COLO668 (cell line): ENCODE measurements at regions not wholly inside any gene's neighbourhood (a gene's known extent, or its start where the extent isn't known, plus 50 kb on each side); places are given as distances from the start of the nearest gene placed in this dataset.
A peak's percentile ranks its signal among the peaks of the same experiment; 100 is the strongest.

ENCODE experiments used
- DNase-seq: peaks from one replicate; lab custom pipeline; 2025; ENCODE audit not compliant: unreplicated experiment; lab: John Stamatoyannopoulos, UW

DNA sequence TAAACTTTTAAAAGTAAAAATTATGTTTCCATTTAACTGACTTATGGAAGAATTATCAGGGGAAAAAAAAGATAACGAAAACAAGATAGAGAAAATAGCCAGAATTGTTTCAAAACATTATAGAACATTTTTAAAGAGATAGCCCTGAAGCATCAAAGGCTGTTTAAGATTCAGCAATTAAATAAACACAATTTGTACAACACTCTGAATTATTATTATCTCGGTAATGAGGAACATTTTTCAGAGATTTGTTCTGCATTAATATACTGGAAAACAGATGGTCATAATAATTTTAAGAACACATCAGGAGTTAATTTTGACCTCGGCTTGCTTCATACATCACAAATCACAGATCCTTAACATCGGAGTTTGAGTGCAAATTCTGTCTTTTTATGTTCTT is 643.8 kb downstream of the SORCS1 start:
- no peak for DNase-seq

DNA sequence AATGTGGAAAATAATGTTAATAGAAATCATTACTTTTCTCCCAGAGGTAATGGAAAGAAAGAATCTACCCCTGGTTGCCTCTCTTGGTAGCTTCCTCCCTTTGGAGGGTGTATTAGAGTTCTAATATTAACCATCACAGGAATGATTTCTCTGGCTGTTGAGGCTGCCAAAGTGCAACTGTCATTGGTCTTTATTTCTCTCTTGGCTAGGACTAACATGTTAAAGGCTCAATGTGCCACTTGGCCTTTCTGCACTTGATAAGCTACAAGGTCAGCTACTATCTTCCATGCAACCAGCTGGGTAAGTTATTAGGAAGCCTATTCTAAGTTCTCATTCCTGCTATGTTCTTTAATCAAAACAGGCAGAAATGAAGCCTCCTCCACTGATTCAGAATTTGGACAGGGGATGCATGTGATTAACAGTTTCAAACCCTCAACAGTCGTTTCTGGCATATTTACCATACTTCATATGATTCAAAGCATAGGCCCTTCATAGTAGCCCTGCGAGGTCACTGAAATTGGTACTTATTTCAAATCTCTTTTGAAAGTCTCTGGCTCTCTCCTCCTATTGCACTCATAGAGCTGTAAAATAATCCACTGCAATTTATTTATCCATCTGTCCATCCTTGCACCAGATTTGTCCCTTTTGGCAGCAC is 645.0 kb downstream of the SORCS1 start:
- DNase-seq: no peak

DNA sequence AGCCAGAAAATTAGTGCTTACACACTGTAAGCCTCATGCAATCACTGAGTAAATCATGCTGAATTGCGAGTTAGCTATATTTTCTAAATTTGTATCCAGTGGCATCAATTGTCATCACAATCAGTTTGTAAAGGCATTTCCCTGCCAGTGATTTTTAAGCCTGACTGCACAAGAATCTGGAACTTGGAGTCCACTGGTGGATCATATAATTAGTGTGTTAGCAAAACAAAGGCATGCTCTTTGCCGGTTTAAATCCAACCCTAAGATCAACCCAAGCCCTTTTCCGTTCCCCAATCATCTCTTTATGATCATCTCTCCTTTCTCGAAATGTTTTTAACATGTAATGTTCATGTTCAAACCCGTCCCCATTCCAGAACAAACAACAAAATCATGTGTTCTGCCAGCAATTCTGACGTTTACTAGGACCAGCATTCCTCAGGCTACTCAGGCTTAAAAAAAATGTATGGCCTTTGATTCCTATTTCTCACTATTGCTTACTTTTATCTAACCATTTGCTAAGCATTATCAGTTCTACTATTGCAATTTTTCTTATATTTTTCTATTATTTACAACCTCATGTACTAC is 649.2 kb downstream of the SORCS1 start:
- DNase-seq: no peak

DNA sequence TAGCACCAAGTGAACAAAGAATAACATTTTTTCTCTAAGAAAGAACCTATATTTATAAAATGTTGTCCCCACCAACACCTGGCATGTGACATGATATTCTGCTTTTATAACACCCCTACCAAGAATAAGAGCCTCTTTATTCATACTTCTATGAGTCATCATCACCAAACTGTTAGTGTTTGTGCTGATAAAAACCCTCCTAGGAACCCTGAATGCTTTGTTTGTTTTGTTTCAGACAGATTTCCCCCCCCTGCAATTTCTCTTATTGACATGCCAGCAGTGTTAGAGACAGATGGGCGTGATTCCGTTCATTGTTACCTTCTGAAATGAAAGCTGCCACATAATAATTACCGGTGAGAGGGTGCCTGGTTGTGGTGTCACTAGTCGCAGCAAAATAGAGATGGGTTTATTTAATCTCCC is 651.1 kb downstream of the SORCS1 start:
- peak; percentile 37 for DNase-seq

DNA sequence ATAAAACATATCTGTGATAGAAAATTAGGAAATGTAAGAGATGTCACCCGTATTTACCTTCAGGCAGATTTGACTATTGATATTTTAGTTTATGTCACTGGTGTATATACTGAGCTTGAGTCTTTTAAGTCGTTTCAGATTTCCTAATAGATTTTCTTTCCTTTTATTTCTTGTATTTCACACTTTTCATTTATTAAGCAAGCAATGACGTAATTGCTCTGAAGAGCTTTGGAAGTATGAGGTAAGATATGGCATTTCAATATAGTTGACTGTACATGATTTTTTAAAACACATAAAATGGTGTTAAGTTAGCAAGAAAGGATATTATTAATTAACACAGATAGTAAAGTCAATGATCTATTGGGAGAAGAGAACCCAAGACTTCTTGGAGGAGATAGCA is 652.6 kb downstream of the SORCS1 start:
- no peak for DNase-seq

DNA sequence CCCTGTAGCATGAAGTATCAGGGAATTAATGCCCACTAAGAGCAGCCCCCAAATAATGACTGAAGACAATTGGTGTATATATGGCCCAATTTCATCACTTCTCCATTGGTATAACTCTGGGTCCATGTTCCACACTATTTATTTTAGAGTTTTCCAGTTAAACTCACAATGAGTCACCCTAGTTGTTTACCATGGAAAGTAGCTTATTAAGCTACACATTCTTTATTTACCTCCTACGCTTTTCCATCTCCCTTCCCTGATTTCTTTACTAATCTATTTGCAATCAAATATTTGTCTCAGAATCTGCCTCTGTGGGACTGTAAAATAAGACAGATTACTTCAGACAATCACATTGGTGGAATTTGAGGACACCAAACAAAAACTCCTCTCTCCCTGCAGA is 655.6 kb downstream of the SORCS1 start:
- DNase-seq: no peak

DNA sequence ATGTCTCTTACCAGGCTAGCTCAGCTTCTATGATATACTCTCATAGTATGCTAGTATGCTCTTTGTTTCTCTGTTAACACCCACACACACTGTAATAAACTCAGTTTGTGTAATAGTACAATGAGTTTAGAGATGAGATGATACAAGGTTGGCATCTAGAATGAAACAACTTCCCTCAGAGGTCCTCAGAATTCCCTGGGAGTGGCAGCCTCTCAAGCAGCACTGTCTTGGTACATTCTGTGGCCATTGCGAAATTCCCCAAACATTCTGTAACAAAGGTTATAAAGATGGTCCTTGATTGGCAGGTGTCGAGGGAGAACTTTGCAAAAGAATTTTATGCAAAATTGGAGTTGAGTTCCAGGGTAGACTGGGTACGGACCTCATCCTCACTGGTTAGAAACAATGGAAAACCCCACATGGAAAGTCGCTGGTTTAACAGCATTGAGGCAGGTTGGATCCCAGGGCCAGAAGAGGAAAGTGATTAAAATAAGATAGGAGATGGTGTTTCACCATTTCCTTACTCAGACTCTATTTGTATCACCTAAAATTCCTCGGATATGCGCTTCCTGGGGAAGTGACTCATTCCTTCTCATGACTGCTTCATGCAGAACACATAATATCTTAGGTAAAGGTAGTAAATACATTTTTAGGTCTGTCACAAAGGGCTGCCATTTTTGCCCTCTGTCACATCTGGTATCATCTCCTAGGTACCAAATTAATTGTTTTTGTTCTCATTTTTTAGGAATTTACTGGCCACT is 657.8 kb downstream of the SORCS1 start:
- no peak for DNase-seq

DNA sequence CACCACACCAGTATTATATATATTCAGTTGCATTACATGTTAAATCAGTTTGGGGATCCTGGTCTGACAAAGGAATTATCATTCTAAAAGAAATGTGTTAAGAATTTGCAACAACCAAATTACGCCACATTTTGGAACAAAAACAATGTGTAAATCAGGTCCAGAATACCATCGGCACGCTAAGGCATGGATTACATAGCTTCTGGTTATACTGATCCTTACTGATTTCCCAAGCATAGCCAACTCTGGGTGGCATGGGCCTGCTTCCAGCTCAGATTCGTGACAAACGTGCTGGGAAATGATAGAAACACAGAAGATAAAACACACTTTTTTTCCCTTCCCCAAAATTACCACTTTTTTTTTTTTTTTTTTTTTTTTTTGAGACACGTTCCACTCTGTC is 660.0 kb downstream of the SORCS1 start:
- DNase-seq: no peak

DNA sequence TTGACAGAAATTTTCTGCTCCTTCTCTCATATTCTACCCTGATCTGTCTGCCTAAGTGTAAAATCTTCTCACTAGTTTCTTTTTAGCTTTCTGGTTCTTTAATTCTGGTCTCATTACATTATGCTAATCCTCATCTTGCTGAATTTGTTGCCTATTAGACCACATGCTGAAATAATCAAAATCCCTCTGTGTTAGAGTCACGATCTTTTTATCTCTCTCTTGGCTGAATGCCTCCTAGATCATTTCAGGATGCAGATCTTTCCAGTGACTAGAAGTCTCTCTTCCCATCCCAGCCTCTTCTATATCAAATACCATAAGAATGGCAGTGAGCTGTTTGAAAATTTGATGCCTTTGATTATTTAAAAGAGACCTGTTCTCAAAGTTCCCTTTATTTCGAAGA is 661.9 kb downstream of the SORCS1 start:
- DNase-seq: no peak

DNA sequence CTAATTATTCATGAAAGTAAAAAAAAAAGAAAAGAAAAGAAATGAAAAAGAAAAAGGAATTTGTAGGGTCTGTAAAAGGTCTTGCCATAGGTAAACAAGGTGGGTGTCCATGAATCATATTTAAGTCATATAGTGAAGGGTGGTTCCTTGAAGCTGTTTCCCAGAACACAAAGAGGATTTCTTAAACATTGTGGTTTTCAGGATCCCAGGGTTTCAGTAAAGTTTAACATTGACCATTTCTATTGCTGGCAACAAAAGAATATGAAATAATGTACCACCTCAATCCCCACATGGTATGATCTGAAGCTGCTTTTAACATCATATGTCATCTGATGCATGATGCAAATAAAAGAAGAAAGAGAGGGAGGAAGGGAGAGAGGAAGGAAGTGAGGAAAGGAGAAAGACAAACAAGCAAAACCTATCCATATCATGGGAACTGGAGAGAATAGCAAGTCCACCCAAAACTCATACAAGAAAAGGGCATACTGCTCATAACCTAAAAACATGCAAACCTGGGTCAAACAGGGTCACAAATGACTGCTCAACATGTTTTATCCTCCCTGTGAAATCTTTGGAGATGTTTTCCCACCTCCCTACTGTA is 663.5 kb downstream of the SORCS1 start:
- DNase-seq: no peak

DNA sequence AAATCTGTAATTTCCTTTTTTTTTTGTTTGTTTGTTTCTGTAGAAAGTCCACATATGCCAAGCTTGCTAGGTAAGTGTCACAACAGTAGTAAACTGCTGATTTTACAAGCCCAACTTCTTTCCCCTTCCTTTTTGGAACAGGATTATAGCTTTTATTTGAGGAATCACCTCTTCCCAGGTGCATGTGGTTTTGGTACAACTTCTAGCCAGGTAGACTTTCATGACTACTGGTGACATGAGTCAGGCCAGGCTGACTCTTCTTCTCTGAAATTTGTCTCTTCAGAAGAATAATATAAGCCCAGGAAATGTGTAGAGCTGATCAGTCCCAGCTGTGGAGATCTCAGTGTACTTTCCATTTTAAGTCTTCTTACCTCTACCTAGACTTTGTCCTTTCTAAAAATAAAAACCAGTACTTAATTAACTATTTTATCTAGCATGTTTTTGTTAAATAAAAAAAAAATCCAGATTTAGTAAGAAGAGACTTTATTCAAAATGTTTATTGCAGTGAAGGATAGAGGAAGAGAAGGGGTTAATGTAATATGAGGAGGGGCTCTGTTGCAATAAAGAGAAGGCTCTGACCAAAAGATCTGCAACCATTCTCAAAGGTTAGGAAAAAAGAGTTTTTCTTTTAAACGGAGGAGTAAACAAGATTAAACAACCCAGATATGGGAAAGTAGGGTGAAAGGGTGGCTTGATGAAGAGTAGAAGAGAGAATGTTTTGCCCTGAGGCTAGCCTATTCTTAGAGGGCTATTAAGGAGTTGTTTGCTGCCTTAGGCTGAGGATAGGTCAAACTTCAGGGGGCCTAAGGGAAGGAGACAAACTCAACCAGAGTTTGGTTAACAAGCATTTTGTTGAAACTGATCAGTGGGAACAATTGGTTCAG is 664.2 kb downstream of the SORCS1 start:
- no peak for DNase-seq

DNA sequence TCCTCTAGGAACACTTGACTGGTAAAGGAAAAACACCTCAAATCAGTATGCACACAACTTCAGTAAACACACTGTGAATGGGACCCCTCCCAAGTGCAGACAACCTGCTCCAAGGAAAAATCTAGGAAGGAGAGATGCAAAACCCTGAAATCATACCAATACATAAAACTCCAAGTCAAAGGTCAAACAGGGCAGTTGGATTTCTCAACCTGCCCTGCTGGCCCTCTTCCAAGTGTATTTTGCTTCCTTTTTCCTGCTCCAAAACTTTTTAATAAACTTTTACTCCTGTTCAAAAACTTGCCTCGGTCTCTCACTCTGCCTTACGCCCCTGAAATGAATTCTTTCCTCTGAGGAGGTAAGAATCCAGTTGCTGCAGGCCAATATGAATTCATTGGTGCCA is 665.1 kb downstream of the SORCS1 start:
- DNase-seq: no peak

DNA sequence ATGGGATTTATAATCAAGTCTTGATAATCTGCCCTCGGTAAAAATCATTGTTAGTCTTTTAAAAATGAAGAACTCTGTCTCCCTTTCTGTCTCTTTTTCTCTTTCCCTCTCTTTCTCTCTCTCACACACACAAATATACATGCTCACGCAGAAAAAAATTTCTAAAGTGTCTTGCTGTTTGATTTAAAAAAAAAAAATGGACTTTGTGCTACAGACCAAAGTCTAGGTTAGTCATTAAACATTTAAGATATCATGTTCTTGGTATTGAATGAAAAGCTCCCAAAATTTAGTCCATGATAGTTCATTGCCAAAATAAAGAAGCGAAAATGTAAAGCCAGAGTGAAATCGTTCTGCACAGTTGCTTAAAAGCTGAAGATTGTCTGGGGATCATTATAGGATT is 665.8 kb downstream of the SORCS1 start:
- no peak for DNase-seq

DNA sequence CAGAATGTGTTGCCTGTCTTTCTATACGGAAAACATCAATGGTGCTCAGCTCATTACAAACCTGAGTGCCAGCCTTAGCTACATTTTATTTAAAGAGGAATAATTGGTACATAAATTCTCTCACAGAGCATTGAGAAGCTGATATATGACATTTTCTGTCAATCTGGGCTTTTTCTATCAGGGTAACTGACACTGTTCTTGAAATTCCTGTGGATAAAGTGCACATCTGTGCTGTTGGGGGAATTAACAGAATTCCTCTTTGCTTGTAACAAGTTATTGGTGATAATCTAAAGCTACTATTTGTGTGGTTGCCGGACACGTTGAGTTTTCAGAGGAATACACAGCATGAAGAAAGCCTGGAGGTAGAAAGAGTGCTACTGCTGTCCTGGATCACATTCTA is 668.6 kb downstream of the SORCS1 start:
- no peak for DNase-seq

DNA sequence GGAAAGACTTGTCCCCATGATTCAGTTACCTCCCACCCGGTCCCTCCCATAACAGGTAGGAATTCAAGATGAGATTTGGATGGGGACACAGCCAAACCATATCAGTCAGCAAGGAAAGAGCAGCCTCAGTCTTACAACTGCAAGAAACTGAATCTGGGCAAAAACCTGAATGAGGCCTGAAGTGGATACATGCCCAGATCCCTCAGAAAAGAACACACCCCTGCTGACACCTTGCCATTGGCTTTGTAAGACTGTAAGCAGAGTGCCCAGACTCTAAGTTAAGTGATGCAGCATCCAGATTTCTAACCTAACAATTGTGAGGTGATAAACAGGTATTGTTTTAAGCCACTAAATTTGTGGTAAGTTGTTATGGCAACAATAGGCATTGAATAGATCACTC is 670.8 kb downstream of the SORCS1 start:
- DNase-seq: no peak

DNA sequence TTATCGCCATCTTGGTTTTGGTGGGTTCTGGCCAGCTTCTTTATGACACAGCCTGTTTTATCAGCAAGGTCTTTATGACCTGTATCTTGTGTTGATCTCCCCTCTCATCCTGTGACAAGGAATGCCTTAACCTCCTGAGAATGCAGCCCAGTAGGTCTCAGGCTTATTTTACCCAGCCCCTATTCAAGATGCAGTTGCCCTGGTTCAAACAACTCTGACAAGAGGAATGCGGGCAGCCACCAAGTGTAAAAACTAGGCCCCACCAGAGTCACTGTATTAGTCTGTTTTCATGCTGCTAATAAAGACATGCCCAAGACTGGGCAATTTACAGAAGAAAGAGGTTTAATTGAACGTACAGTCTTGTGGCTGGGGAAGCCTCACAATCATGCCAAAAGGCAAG is 671.3 kb downstream of the SORCS1 start:
- no peak for DNase-seq

DNA sequence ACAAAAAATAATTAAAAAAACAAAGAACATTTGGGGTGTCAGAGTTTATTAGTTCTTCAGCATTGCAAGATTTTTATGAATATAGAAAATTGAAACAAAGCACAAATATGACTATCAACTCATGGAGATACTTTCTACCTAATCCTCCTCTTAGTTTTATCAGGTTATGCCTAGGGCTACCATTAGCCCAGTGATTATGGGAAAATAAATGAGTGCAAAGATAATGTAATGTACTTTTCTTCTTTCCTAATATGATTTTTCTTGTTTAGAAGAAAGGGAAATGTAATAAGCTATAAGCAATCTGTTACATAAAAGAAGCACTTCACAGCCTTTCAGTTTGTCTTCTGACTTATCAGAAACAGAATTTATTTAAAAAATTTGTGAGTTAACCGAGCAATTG is 676.8 kb downstream of the SORCS1 start:
- no peak for DNase-seq

DNA sequence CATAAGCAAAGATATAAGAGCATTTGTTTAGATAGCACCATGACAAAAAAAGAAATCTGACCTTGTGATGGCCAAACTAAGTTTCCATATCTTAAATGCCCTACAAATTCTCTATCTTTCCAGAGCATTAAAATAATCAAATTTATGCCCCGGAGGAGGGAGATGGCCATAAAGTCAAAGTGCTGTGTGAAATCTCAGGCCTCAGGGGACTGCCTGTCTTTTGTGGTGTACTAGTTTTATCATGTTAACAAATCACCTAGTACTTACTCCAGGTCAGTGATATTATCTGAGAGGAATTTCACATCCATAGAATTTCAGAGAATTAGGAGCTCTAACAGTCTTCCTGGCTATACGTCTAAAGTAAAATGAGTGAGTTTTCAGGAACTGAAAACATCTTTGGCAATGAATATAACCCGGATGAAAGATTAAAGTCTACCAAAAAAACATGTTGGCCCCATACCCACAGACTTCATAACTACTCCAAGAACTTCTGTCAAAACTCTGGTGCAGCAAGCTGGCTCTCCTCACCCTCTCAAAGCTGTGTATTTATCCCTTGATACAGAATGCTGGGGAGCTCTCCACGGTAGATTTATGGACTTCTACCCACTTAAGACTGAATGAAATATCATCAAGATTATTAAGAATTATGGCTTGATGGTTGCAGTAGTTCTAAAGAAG is 682.8 kb downstream of the SORCS1 start:
- no peak for DNase-seq

DNA sequence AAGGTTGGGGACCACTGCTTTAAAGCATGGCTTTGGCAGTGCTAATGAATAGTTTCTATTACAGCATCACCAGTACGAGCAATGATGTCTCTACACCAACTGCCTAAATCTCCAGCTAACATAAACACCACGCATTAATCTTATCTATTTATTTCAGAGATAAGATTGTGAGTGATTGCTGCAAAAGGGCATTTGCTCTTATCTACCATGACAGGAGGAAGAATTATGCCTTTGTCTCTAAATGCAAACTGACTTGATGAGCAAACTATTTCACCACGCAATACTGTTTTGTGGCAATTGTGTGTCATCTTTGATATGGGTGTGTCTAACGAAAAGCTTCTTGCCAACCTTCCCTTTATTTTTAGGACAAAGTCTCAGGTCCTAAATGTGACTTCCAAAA is 684.9 kb downstream of the SORCS1 start:
- DNase-seq: no peak

DNA sequence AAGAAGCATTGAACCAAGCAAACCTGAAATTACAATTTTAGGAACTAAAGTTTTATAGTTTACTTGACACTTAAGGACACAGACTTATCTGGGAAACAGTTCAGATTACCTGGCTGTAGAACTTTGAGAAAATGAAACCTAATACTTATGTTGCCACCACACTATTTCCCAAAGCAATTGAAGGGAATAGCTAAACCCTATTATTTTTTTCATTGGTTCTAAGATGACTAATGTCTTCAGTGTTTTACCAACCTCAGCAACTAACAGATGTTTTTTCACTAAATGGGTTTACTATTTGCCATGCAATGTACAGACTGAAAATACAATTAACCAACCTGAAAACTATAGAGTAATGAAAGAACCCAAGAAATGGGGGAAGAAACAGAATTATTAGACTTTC is 689.6 kb downstream of the SORCS1 start:
- no peak for DNase-seq
